Stimulated activated effector memory CD8-positive, alpha-beta T cell treated with anti-CD3 and anti-CD28 coated beads, Interleukin-12 subunit alpha, Interleukin-12 subunit beta, amount 100 ng/mL, for 72 hours (primary cell): ENCODE measurements at regions not wholly inside any gene's neighbourhood (a gene's known extent, or its start where the extent isn't known, plus 50 kb on each side); places are given as distances from the start of the nearest gene placed in this dataset.

Experiments used
- ATAC-seq: fragments of 150-1000 bp; cut with Tn5 transposase; 2 replicates; pipeline ENCODE4 v1.10.0; 2021
- DNase-seq, 2 donors: peaks; one replicate each; pipeline ENCODE4 v3.0.0; 2021 to 2022; ENCODE audit warnings: low spot score in 2 of 2
- H3K27ac Mint-ChIP-seq: one replicate; pipeline ENCODE4 v1.8.0; 2022; ENCODE audit warnings: mild to moderate bottlenecking, mixed read lengths
- H3K36me3 Mint-ChIP-seq: one replicate; pipeline ENCODE4 v1.8.0; 2022; ENCODE audit warnings: mild to moderate bottlenecking, mixed read lengths
- H3K4me1 Mint-ChIP-seq: one replicate; pipeline ENCODE4 v1.8.0; 2022; ENCODE audit warnings: mixed read lengths
- H3K4me3 Mint-ChIP-seq: one replicate; pipeline ENCODE4 v1.8.0; 2022; ENCODE audit warnings: mild to moderate bottlenecking, mixed read lengths
- H3K9me3 Mint-ChIP-seq: one replicate; pipeline ENCODE4 v1.8.0; 2022; ENCODE audit warnings: mixed read lengths

DNA sequence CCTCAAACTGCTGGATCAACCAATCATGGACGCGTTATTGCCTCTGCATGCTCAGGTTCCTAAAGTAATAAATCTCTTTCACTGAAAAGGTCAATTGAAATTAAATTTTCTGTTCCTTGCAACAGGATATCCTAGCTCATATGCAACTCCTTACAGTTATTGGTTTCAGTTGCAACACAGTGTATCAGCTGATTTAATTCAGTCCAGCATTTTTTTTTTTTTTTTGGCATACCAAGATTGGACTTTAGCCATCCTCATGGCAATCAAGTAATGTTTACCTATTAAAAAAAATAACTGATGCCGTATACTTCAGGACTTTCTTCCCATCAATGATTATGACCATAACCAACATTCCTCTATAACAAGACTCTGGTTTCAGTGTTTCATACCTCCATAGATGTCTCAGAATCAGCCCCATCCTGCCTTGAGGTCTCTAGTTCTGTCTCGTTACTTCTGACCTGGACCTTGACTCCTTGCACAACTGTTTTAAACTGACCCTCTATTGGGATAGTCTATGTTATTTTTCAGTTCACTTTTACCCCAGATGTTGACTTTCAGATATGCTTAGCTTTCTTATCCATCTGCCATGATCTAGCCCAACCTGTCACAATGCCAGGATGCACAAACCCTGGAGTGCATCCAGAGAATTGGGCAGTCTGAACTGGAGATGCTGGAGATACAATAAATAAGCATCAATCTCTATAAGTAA lies 265.0 kb upstream of the GADL1 start:
- Mint-ChIP-seq H3K36me3 (no peaks in the 10 kb centered on the region), H3K9me3 (no peaks in the 10 kb centered on the region), H3K4me3 (no peak overlapping the region), H3K27ac (no peak overlapping the region), H3K4me1 (peaks cover 7% of the 10 kb centered on the region)
- ATAC-seq (no peak), DNase-seq (no peak)

DNA sequence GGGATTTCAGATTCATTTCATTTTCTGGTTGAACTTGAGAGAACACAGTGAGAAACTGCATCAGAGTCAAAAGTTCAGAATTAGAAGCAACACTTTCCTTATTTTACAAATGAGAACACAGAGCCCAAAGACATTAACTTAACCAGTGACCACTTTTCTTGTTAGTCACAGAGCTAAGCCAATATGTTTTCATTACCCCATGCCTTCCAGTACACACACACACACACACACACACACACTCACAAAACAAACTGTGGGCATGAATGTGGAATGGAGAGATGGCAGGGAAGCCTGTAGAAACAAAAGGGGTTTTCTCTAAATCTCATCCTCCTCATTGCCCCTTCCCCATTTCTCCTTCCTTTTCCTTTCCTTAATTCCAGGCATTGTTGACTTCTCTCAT lies 267.4 kb upstream of the GADL1 start:
- Mint-ChIP-seq H3K9me3 (no peaks in the 10 kb centered on the region), H3K4me3 (no peak overlapping the region), H3K4me1 (peaks cover 5% of the 10 kb centered on the region), H3K27ac (no peak overlapping the region), H3K36me3 (no peaks in the 10 kb centered on the region)
- ATAC-seq (no peak), DNase-seq (no peak)

DNA sequence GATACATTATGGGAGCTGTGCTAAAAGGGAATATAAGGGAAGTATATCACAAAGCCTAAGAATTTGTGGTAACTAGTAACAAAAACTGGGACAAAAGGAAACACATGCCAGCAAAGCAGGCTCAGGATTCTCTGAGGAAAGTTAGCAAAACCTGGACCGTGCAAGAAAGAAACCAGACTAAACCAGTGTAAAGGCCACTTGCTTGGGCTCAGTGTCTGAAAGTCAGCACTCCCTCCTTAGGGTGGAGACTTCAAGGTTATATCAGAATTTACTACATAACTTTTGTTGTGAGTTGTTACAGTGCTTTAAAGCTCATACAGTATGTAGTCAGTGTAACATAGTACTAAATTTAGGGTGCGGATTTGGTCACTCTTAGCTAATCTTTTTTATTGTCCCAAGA lies 269.9 kb upstream of the GADL1 start:
- H3K9me3 Mint-ChIP-seq: no peaks in the 10 kb centered on the region
- ATAC-seq (no peak), DNase-seq (no peak)
- no peak overlapping the region for H3K4me3 Mint-ChIP-seq
- no peaks in the 10 kb centered on the region for H3K4me1 Mint-ChIP-seq
- H3K36me3 Mint-ChIP-seq: no peaks in the 10 kb centered on the region
- H3K27ac Mint-ChIP-seq: no peak overlapping the region

DNA sequence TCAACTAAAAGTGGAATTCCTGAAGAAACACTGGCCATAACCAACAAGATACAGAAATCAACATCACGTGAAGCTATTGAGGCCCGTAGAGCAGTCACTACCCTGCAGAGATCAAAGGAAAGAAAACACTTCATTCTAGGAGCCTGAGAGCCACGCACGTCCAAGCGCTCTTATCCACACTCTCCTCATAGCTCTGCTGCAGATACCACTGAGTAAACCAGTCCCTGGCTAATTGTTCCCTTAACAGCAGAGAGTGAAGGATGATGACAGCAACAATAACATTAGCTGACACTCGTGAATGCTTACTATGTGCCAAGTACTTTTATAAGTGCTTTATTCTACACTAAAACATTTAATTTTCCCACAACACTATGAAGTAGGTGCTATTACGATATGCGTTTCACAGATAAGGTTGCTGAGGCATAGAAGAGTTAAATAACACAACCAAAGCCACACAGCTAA lies 271.0 kb upstream of the GADL1 start:
- Mint-ChIP-seq H3K9me3 (no peaks in the 10 kb centered on the region), H3K4me3 (no peak overlapping the region), H3K4me1 (no peaks in the 10 kb centered on the region), H3K36me3 (no peaks in the 10 kb centered on the region), H3K27ac (no peak overlapping the region)
- DNase-seq: no peak
- no peak for ATAC-seq

DNA sequence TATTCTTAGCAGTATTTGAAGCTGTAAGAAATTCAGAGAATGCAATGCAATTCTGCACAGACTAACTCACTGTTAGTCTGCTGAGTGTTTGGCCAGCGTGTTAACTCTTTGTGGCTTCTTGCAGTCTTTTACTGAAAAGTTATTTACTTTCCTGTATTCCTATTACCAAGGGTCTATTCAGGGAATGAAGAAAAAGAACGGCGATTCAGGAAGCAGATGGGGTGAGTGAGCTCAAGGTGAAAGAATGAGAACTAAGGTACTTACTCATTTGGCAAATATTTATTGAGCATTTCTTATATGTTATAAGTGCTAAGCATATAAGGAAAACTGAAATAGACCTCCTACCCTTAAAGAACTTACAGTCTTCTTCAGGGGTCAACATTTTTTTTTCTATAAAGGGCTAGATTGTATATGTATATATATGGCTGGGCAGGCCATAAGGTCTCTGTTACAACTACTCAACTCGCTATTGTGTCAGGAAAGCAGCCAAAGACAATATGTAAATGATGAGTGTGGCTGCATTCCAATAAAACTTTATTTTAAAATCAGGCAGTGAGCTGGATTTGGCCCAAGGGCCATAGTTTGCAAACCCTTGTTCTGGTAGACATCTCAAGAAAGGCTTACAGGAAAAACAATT lies 271.9 kb upstream of the GADL1 start:
- H3K27ac Mint-ChIP-seq: no peak overlapping the region
- ATAC-seq (no peak), DNase-seq (no peak)
- no peaks in the 10 kb centered on the region for H3K9me3 Mint-ChIP-seq
- H3K36me3 Mint-ChIP-seq: no peaks in the 10 kb centered on the region
- H3K4me3 Mint-ChIP-seq: no peak overlapping the region
- H3K4me1 Mint-ChIP-seq: no peaks in the 10 kb centered on the region

DNA sequence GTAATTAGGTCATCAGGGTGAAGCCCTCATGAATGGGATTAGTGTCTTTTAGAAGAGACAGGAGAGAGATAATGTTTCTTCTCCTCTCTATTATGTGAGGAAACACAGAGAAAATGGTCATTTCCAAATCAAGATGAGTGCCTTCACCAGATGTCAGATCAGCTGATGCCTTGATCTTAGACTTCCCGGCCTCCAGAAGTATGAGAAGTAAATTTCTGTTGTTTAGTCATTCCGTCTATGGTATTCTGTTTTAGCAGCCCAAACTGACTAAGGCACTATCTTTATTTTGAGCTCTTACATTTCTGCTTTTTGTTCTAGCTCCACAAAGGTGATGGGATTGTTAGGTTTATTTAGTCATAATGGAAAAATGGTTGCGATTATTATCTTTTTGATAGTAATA lies 273.2 kb upstream of the GADL1 start:
- H3K4me3 Mint-ChIP-seq: no peak overlapping the region
- ATAC-seq (no peak), DNase-seq (no peak)
- no peaks in the 10 kb centered on the region for H3K36me3 Mint-ChIP-seq
- H3K27ac Mint-ChIP-seq: no peak overlapping the region
- H3K9me3 Mint-ChIP-seq: no peaks in the 10 kb centered on the region
- no peaks in the 10 kb centered on the region for H3K4me1 Mint-ChIP-seq

DNA sequence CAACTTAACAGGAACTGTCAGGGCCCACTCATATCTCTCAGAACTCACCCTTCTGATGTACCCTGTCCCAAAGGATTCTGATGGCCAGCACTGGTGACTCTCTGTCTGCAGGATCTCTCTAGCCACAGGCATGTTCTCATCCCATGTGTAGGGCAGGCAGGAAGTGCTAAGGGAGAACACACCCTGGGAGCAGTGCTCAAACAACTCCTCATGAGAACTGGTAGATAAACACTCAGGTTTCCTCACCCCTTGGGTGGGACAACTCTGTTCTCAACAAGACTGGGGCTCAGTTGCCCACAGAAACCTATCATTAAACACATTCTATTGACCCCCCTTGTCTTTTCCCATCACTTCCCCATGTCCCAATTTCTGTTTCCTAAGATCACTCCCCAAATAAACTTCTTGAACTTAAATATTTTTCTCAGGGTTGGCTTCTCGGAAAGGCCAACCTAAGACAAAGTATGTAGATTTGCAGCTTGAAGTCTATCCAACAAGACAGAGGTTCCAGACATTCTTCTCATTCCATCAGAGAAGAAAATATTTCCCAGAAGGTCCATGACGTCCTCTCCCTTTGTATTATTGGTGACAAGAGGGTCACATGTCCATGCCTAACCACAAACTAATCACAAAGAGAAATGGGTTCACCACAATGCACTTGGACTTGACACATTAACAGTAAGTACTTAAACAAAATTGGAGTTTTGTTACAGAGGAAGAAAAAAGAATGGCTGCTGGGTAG lies 276.6 kb upstream of the GADL1 start:
- no peak for ATAC-seq
- Mint-ChIP-seq H3K9me3 (no peaks in the 10 kb centered on the region), H3K36me3 (no peaks in the 10 kb centered on the region)

DNA sequence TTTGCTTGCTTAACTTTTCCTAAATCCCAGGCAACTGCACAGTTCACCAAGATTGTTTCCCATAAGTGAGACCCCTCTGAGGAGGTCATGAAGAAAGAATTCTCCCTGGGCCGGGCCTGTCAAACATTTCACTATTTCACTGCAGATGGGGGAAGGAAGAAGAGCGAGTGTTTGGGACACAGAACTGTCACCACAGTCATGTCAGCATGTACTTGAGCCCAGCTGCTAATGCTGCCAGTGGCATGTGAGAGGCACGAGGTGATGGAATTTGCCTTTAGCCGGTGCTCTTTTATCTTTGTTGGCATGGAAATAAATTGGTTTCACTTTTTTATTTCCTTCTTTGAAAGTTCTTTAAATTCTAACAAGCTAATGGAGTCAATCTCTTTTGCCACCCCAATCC lies 277.9 kb upstream of the GADL1 start:
- Mint-ChIP-seq H3K27ac (no peak overlapping the region), H3K9me3 (no peaks in the 10 kb centered on the region), H3K36me3 (no peaks in the 10 kb centered on the region), H3K4me3 (no peak overlapping the region), H3K4me1 (no peaks in the 10 kb centered on the region)
- DNase-seq (no peak), ATAC-seq (no peak)

More for the DNA sequence above, 276.6 kb upstream of the GADL1 start:
- DNase-seq: no peak
- no peaks in the 10 kb centered on the region for H3K4me1 Mint-ChIP-seq
- H3K27ac Mint-ChIP-seq: no peak overlapping the region
- no peak overlapping the region for H3K4me3 Mint-ChIP-seq

DNA sequence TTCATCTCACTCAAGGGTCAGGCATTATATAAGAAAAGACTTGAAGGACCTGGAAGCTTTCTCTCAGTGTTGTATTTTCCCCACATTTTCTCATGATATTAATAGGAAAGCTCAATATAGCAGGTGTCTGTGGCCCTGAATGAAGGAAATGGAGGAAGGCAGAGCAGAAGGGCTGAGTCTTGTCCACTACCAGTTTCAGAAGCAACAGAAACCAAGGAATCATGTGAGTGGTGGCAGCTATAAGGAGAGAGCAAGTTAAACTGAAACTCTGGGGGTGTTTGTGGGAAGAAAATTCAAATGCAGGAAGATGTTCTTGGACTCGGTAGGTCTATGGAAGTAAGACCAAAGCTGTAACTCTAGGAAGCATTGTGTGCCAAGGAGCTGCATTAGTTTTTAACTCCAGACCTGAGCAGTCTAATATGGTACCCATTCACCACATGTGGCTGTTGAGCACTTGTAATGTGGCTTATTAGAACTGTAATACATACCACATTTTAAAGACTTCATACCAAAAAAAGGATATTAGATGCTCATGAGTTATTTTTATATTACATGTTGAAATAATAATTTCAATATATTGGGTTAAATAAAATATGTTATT lies 278.8 kb upstream of the GADL1 start:
- H3K36me3 Mint-ChIP-seq: no peaks in the 10 kb centered on the region
- no peaks in the 10 kb centered on the region for H3K9me3 Mint-ChIP-seq
- H3K4me3 Mint-ChIP-seq: no peak overlapping the region
- peaks cover 5% of the 10 kb centered on the region for H3K4me1 Mint-ChIP-seq
- ATAC-seq (no peak), DNase-seq (no peak)
- no peak overlapping the region for H3K27ac Mint-ChIP-seq

DNA sequence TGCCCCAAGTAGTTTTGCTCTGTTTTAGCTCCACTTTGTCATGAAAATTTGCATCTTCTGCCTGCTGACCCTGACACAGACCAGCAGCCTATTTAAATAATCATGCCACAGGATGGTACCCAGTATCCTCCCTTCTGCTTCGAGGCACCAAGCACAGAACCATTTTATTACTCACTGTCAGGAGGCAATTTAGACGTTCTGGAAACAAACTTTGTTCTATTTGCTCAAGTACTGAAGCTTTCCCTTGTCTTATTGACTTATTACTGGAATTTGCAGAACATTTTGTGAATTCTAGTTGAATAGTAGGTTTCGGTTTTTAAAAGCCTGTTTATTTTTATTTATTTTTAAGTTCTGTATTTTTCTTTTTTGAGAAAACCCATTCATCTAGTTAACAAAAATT lies 279.6 kb upstream of the GADL1 start:
- H3K27ac Mint-ChIP-seq: no peak overlapping the region
- H3K9me3 Mint-ChIP-seq: no peaks in the 10 kb centered on the region
- H3K4me3 Mint-ChIP-seq: no peak overlapping the region
- H3K4me1 Mint-ChIP-seq: peaks cover 6% of the 10 kb centered on the region
- DNase-seq (no peak), ATAC-seq (no peak)
- H3K36me3 Mint-ChIP-seq: no peaks in the 10 kb centered on the region

DNA sequence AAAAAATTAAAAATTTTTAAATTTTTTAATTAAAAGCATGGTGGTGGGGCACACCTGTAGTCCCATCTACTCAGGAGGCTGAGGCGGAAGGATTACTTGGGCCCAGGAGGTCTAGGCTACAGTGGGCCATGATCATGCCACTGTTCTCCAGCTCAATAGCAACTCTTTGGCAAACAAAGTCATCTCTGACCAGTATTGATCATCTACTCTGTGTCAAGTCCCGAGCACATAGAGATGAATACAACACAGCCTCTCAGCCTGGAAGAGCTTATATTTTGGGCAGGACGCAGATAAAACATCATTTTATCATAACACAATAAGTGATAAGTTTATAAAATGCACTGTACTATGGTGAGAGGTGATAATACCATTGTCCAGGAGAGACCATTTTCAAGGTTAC lies 281.6 kb upstream of the GADL1 start:
- Mint-ChIP-seq H3K36me3 (no peaks in the 10 kb centered on the region), H3K4me1 (peaks cover 6% of the 10 kb centered on the region), H3K27ac (no peak overlapping the region), H3K4me3 (no peak overlapping the region), H3K9me3 (no peaks in the 10 kb centered on the region)
- DNase-seq (no peak), ATAC-seq (no peak)

DNA sequence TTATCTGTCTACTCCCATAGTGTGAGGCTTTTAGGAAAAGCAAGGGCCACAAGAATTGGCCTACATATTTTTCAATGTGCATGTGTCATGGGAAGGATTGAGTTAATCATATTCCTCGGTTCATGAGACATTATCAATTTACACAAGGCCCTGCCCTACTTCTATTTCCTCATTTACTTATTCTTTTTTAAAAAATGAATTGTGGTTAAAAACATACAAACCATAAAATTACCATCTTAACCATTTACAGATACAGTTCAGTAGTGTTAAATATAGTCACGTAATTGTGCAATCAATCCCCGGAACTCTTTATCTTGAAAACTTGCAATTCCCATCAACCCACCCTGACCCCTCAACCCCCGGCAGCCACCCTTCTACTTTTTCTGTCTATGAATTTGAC lies 284.0 kb upstream of the GADL1 start:
- Mint-ChIP-seq H3K36me3 (no peaks in the 10 kb centered on the region), H3K9me3 (no peaks in the 10 kb centered on the region), H3K4me3 (no peak overlapping the region), H3K27ac (no peak overlapping the region), H3K4me1 (peaks cover 6% of the 10 kb centered on the region)
- ATAC-seq (no peak), DNase-seq (no peak)

DNA sequence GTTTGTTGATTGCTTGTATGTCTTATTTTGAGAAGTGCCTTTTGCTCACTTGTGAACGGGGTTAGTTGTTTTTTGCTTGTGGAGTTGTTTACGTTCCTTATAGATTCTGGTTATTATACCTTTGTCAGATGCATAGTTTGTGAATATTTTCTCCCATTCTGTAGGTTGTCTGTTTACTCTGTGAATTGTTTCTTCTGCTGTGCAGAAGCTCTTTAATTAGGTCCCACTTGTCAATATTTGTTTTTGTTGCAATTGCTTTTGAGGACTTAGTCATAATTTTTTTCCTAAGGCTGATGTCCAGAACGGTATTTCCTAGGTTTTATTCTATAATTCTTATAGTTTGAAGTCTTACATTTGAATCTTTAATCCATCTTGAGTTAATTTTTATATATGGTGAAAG lies 285.3 kb upstream of the GADL1 start:
- no peaks in the 10 kb centered on the region for H3K9me3 Mint-ChIP-seq
- no peak overlapping the region for H3K27ac Mint-ChIP-seq
- no peak for ATAC-seq
- H3K4me3 Mint-ChIP-seq: no peak overlapping the region
- H3K36me3 Mint-ChIP-seq: no peaks in the 10 kb centered on the region
- no peak for DNase-seq
- peaks cover 6% of the 10 kb centered on the region for H3K4me1 Mint-ChIP-seq

DNA sequence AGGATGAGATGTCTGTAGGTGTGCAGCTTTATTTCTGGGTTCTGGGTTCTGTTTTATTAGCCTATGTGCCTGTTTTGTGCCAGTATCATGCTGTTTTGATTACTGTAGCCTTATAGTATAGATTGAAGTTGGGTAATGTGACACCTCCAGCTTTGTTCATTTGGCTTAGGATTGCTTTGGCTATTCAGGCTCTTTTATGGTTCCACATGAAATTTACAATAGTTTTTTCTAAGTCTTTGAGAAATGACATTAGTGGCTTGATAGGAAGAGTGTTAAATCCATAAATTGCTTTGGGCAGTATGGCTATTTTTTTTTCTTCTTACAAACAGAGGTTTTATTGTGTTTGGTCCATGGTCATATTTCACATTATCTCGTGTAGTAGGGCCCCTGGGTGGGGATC lies 285.8 kb upstream of the GADL1 start:
- no peaks in the 10 kb centered on the region for H3K9me3 Mint-ChIP-seq
- DNase-seq: no peak
- no peaks in the 10 kb centered on the region for H3K36me3 Mint-ChIP-seq
- peaks cover 6% of the 10 kb centered on the region for H3K4me1 Mint-ChIP-seq
- no peak overlapping the region for H3K27ac Mint-ChIP-seq
- ATAC-seq: no peak
- no peak overlapping the region for H3K4me3 Mint-ChIP-seq

DNA sequence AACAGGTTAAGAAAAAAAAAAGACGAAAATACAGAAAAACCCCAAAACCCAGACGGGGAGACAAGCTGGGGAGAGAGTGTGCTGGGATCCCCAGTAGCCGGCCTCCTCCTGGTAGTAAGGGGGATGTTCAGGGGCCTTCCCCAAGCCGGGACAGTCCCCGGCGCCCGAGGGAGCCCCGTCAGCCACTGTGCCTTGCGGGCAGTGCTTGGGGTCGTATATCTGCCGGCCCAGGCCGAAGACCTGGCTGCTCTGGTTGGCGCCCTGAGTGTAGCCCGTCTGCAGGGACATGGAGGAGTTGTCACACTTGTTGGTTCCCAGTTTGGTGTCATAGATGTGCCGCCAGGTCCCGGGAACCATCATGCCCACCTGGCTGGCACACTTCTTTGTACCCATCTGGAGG lies 287.2 kb upstream of the GADL1 start:
- DNase-seq (no peak), ATAC-seq (no peak)
- no peak overlapping the region for H3K27ac Mint-ChIP-seq
- H3K4me3 Mint-ChIP-seq: no peak overlapping the region
- H3K4me1 Mint-ChIP-seq: peaks cover 6% of the 10 kb centered on the region
- no peaks in the 10 kb centered on the region for H3K36me3 Mint-ChIP-seq
- no peaks in the 10 kb centered on the region for H3K9me3 Mint-ChIP-seq

DNA sequence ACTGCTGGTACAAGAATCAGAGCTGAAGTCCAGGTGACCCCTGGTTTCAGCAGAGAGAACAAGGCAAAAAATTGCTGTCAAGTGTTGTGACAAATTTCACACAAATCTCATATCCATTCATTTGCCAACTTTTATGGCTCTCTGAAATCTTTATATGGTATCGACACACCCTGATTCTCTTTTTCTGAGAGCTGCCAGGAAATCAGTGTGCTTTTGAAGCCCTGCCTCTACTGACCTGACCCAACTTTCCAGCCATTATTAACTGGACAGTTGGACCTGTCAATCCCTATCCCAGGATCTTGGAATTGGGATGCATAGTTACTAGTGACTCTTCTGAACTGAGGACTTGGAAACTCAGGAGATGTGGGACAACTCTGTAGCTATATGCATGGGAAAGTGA lies 288.2 kb upstream of the GADL1 start:
- no peaks in the 10 kb centered on the region for H3K36me3 Mint-ChIP-seq
- peaks cover 6% of the 10 kb centered on the region for H3K4me1 Mint-ChIP-seq
- DNase-seq (no peak), ATAC-seq (no peak)
- no peaks in the 10 kb centered on the region for H3K9me3 Mint-ChIP-seq
- H3K4me3 Mint-ChIP-seq: no peak overlapping the region
- H3K27ac Mint-ChIP-seq: no peak overlapping the region
